GM21447 (cell line): ENCODE measurements at regions not wholly inside any gene's neighbourhood (a gene's known extent, or its start where the extent isn't known, plus 50 kb on each side); places are given as distances from the start of the nearest gene placed in this dataset.
"Not testable (repeated sequence)": the region's sequence is repeated elsewhere in the genome, so short reads cannot be mapped to it uniquely, and the experiment has no call there.

Source experiments
- ATAC-seq: cut with Tn5 transposase; IDR thresholded peaks from one replicate; pipeline ENCODE4 v1.9.1; 2021; ENCODE audit not compliant: unreplicated experiment

DNA sequence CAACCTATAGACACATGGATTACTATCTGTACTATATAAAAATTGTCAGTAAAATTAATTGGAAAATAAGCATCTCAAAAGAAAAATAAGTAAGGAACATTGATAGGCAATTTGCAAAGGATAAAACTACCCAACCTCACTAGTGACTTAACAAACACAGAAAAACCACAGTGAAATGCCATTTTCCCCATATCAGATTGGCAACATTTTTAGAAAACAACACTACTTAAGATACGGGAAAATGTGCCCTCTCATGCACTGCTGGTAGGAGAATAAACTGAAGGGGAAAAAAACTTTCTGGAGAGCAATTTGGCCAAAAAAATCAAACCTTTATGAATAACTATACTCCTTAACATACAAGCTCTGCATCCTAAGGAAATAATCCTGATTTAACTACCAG is 254.0 kb downstream of the DEPDC1B start:
- ATAC-seq, result no peak

DNA sequence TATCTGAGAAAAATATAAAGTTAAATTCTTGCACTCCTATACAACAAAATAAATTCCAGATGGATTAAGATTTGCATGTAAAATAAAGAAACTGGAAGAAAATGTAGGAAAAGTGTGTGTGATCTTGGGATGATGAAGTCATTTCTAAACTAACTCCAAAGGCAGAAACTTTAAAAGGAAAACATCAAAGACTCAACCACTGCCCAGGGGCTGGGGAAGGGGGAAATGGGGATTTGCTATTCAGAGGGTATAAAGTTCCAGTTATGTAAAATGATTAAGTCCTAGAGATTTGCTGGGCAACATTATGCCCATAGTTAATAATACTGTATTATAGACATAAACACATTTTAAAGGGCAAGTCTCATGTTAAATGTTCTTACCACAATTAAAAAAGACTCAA is 254.5 kb downstream of the DEPDC1B start:
- no peak for ATAC-seq

DNA sequence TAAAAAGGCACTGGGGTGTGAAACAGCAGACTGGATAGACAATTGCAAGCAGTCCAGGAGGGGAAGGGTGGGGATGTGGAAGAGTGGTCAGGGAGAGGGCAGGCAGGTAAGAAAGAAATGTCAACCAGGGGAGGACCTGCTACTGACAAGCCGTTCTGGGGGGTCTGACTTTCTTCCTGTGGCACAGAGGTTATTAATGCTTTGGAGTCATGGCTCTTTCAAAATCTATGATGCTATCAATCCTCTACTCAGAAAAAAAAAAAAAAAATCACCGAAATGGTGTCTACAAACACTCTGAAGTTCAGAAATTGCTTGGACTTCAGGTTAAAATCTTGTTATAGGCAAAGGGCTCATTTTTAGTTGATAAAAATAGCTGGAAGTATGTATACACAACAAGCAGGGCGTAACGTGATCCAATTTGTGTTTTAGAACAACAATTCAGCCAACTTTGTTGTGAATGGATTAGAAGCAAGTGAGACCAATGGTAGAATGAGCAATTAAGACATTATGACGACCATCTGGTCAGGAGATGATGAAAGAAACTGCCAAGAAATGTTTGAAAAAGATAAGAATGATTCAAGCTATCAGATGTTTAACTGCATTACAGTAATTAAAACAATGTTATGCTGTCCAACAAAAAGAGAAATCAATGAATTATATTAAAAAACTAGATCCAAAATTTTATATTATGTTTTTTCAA is 255.2 kb downstream of the DEPDC1B start:
- no peak for ATAC-seq

DNA sequence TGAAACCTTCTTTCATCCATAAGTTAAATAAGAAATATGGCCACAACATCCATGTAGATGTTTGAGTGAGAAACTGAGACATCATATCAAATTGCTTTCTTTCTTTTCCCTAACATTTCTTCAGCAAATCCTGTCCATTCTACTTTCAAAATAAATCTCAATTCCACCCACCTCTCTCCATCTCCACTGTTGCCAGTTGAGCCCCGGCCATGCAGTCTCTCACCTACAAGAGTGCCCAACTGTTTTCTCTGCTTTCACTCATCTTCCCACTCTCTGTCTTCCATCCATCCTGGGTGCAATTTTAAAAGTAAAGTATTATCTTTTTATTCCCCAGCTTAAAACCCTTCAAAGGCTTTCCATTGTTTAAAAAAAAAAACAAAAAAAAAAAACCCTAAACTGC is 260.4 kb downstream of the DEPDC1B start:
- no peak for ATAC-seq

DNA sequence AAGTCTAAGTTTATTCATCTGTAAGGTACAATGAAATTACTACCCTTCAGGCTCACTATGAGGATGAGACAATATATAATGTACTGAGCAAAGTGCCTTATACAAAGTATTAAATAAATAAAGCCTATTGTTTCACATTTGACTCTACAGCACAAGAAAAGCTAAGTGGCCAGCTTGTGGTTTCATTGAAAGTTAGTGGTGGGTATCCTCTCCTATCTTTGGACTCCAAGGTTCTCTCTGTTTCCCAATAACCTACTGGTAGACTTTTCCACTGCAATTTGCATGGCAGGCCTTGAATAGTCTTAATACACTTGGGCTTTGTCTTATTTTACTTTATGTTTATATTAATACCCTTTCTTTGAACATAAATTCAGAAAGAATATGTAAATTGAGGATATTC is 262.7 kb downstream of the DEPDC1B start:
- no peak for ATAC-seq

GRCh38 chr5:60436518-60436917 is 263.4 kb downstream of the DEPDC1B start:
- peak; percentile 86 for ATAC-seq

DNA sequence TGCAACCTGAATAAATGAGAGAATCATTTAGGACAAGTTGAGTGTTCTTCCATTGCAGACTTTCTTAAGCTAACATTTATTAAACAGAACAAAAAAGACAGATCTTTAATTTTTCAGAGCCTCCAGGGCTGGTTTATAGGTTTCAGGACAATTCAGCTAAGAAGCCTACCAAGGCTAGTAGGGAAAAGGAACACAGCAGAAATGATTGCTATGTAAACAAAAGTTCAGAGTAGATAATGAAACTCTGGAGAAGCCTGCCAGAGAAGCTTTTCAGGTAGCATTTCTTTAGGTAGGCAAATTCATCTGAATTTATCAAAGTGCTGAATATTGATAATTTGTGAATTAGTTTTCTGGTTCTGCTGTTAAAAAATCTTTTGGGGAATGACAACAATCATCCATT is 264.2 kb downstream of the DEPDC1B start:
- no peak for ATAC-seq

- not testable (repeated sequence) for ATAC-seq
Measured at GRCh38 chr5:60426189-60426588, 273.8 kb downstream of the DEPDC1B start.

DNA sequence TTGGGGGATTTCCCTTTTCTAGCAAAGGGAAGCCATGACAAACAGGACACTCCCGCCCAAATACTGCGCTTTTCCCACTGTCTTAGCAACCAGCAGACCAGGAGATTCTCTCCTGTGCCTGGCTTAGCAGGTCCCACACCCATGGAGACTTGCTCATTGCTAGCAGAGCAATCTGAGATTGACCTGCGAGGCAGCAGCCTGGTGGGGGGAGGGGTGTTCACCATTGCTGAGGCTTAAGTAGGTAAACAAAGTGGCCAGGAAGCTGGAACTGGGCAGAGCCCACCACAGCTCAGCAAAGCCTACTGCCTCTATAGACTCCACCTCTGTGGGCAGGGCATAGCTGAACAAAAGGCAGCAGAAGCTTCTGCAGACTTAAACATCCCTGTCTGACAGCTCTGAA is 279.2 kb downstream of the DEPDC1B start:
- not testable (repeated sequence) for ATAC-seq

GRCh38 chr5:60417500-60418181 is 282.3 kb downstream of the DEPDC1B start:
- no peak for ATAC-seq

DNA sequence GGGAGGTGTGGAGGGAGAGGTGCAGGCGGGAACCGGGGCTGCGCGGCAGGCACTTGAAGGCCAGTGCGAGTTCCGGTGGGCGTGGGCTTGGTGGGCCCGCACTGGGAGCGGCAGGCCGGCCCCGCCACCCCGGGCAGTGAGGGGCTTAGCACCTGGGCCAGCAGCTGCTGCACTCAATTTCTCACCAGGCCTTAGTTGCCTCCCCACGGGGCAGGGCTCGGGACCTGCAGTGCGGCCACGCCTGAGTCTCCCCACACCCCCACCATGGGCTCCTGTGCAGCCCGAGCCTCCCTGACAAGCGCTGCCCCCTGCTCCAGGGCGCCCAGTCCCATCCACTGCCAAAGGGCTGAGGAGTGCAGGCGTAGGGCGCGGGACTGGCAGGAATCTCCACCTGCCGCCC is 284.5 kb downstream of the DEPDC1B start:
- ATAC-seq, result no peak

- ATAC-seq, result no peak
Measured at GRCh38 chr5:60410427-60410826, 289.5 kb downstream of the DEPDC1B start.

- no peak for ATAC-seq
Measured at GRCh38 chr5:60404171-60404570, 295.8 kb downstream of the DEPDC1B start.

- no peak for ATAC-seq
Measured at GRCh38 chr5:60403343-60404006, 296.5 kb downstream of the DEPDC1B start.

GRCh38 chr5:60402161-60402785 is 297.7 kb downstream of the DEPDC1B start:
- ATAC-seq, result no peak

- no peak for ATAC-seq
Measured at GRCh38 chr5:60401526-60401925, 298.4 kb downstream of the DEPDC1B start.

GRCh38 chr5:60399507-60399906 is 300.5 kb downstream of the DEPDC1B start:
- ATAC-seq, result no peak

DNA sequence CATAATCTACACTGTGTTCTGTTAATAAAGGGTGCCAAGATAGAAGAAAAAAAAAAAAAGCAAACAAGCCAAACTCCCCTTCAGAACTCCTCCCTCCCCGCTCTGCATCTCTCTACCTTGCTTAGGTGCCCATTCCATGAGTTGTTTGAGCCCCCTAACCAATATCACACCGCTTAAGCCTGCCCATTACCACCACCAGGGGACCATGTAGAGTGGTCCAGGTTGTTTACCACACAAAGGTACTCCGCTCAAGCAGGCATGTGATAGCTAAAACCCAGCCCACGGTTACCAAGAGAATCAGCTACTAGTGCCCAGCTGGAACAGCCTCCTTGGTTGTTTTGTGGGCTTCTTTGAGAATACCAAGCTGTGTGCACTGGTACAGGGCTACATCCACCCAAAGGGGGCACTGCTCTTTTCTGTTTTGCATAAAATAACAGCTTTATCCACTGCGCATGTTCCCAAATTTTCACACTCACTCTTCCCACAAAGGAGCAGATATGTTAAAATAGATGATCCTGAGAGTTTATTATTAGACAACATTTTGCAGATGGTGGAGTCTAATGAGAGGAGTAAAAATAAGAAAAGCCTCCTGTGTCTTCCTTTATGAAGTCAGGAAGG is 304.1 kb downstream of the DEPDC1B start:
- no peak for ATAC-seq

DNA sequence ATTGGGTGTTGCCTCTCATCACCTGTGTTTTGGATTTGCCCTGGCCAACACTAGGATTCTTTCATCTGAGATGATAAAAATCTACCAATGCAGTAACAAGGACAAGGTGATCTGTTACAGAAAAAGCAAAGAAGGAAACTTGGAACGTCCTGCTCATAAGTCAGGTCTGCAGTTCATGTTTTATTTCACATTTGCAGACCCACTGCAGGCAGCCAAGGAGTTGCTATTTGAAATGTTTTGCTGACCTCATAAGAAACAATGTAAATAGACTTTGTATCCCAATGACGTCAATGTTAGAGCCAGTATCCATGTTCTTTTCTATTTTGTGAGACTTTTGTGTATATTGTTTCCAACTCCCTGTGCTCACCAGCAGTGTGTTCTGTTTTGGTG is 312.9 kb downstream of the DEPDC1B start:
- no peak for ATAC-seq

DNA sequence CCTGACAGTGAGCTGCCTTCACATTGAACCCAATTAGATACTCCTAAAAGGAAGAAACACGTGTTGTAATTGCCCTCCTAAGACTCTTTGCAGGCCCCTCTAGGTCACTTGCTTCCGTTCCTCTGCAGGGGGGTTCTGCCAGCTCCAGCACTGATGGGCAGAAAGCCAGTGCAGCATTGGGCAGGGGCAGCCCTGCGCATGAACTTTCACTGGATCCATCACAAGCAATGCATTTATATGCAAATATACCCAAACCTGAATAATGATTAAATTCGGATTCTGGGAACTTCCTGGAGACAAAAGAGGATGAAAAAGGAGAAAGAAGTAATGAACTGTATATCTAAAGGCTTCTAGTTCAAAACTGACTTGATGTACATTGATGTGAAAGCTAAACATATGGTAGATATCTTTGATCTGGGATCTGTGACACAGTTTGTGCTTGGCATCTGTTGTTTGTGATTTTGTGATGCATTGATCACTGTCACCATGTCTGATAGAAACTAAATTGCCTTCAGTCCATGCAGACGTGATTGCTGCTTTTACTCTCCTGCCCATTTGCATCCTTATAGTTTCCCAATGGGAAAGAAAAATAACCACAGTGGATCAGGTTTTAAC is 313.4 kb downstream of the DEPDC1B start:
- no peak for ATAC-seq

DNA sequence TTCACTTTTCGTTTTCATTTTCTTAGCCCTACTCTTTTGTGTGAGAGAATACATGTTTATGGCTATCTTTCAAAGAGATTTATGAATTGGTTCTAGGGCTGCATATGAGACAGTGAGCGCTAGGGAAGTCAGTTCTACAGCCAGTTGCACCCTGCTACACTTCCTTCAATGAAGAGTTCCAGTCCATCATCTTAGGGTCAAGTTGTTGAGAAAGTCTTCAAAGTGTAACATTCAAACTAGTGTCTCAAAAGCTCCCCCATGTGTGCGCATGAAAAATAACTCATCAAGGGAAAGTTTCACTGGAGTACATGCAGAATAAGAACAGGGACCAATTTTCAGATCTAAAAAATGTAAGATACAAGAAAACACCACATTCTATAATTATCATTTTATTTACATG is 317.2 kb downstream of the DEPDC1B start:
- ATAC-seq, result no peak
